HEK293 (cell line): ENCODE measurements at regions not wholly inside any gene's neighbourhood (a gene's known extent, or its start where the extent isn't known, plus 50 kb on each side); places are given as distances from the start of the nearest gene placed in this dataset.

Experiments
- CTCF ChIA-PET: fragments of 350-600 bp; formaldehyde crosslinking; extraction: SDS; loops from one replicate; lab custom pipeline; 2021; ENCODE audit warnings: antibody characterized with exemption; lab: Yijun Ruan, JAX
- POLR2A ChIA-PET: fragments of 300-600 bp; formaldehyde crosslinking; extraction: SDS; loops from one replicate; lab custom pipeline; 2020; ENCODE audit warnings: antibody characterized with exemption, inconsistent platforms; lab: Yijun Ruan, JAX
- H3K27ac ChIP-seq: fragments of 200-500 bp; sonication (Bioruptor generic); 2 replicates; pipeline ENCODE4 v1.5.1; 2014; ENCODE audit warnings: low read depth, low read length, control low read depth, inconsistent platforms; ENCODE audit errors: extremely low read depth
- H3K36me3 ChIP-seq, 2 experiments: fragments of 200-500 bp in 1 of 2; sonication (Bioruptor generic) in 1 of 2; 1 replicate in 1 of 2; 2 replicates in 1 of 2; pipeline ENCODE4 v1.5.1; 2014 to 2017; ENCODE audit warnings: inconsistent platforms in 2 of 2, low read length in 2 of 2; ENCODE audit not compliant: control insufficient read depth in 2 of 2, insufficient read depth in 1 of 2
- H3K4me1 ChIP-seq: fragments of 200-500 bp; sonication (Bioruptor generic); 2 replicates; pipeline ENCODE4 v1.5.1; 2014; ENCODE audit warnings: mild to moderate bottlenecking, low read length, inconsistent platforms; ENCODE audit not compliant: control insufficient read depth, insufficient read depth
- H3K4me3 ChIP-seq: 2 replicates; pipeline ENCODE4 v1.5.1; 2011; ENCODE audit warnings: low read depth, mild to moderate bottlenecking, control low read depth, low read length, moderate library complexity
- H3K9me3 ChIP-seq: fragments of 200-500 bp; sonication (Bioruptor generic); 2 replicates; pipeline ENCODE4 v1.5.1; 2014; ENCODE audit warnings: low read depth, low read length, inconsistent platforms; ENCODE audit not compliant: control insufficient read depth, insufficient read depth
- KLF7 ChIP-seq: fragments of 450-650 bp; formaldehyde crosslinking; IDR thresholded peaks from 2 replicates; pipeline ENCODE4 v1.5.1; 2016; ENCODE audit warnings: missing biosample characterization, missing genetic modification characterization, borderline replicate concordance
- OVOL3 ChIP-seq: fragments of 450-650 bp; formaldehyde crosslinking; IDR thresholded peaks from 2 replicates; pipeline ENCODE4 v1.5.1; 2016; ENCODE audit warnings: missing biosample characterization, missing genetic modification characterization
- PRDM1 ChIP-seq: fragments of 450-650 bp; formaldehyde crosslinking; IDR thresholded peaks from 2 replicates; pipeline ENCODE4; 2016; ENCODE audit warnings: missing biosample characterization, missing genetic modification characterization
- PRDM10 ChIP-seq: fragments of 450-650 bp; formaldehyde crosslinking; IDR thresholded peaks from 2 replicates; pipeline ENCODE4 v1.5.1; 2016; ENCODE audit warnings: missing biosample characterization, missing genetic modification characterization
- TRIM28 ChIP-seq: IDR thresholded peaks from 2 replicates; pipeline ENCODE4 v1.6.1; 2011; ENCODE audit warnings: low read length, control low read depth, borderline replicate concordance
- ZBTB26 ChIP-seq: fragments of 450-650 bp; formaldehyde crosslinking; optimal IDR thresholded peaks from 2 replicates; pipeline ENCODE3; 2016; ENCODE audit warnings: missing biosample characterization, mild to moderate bottlenecking, missing genetic modification characterization
- ZBTB48 ChIP-seq: fragments of 450-650 bp; formaldehyde crosslinking; IDR thresholded peaks from 2 replicates; pipeline ENCODE4 v1.5.1; 2016; ENCODE audit warnings: missing biosample characterization, missing genetic modification characterization
- ZEB2 ChIP-seq: fragments of 450-650 bp; formaldehyde crosslinking; IDR thresholded peaks from 2 replicates; pipeline ENCODE4 v1.5.1; 2016; ENCODE audit warnings: missing biosample characterization, missing genetic modification characterization
- ZNF138 ChIP-seq: fragments of 450-650 bp; formaldehyde crosslinking; IDR thresholded peaks from 2 replicates; pipeline ENCODE4 v1.5.1; 2016; ENCODE audit warnings: missing biosample characterization, missing genetic modification characterization, borderline replicate concordance
- ZNF19 ChIP-seq: fragments of 450-650 bp; formaldehyde crosslinking; IDR thresholded peaks from 2 replicates; pipeline ENCODE4; 2016; ENCODE audit warnings: missing biosample characterization, missing genetic modification characterization, low read depth
- ZNF2 ChIP-seq: fragments of 450-650 bp; formaldehyde crosslinking; IDR thresholded peaks from 2 replicates; pipeline ENCODE4 v1.5.1; 2016; ENCODE audit warnings: missing biosample characterization, missing genetic modification characterization
- ZNF214 ChIP-seq: fragments of 450-650 bp; formaldehyde crosslinking; IDR thresholded peaks from 2 replicates; pipeline ENCODE4 v1.5.1; 2017; ENCODE audit warnings: missing biosample characterization, mild to moderate bottlenecking, missing genetic modification characterization, borderline replicate concordance
- ZNF221 ChIP-seq: fragments of 450-650 bp; formaldehyde crosslinking; IDR thresholded peaks from 2 replicates; pipeline ENCODE4 v1.5.1; 2017; ENCODE audit warnings: missing biosample characterization, missing genetic modification characterization, borderline replicate concordance
- ZNF302 ChIP-seq: fragments of 450-650 bp; formaldehyde crosslinking; IDR thresholded peaks from 2 replicates; pipeline ENCODE4 v1.5.1; 2016; ENCODE audit warnings: missing biosample characterization, missing genetic modification characterization, low read depth
- ZNF324 ChIP-seq: fragments of 450-650 bp; formaldehyde crosslinking; IDR thresholded peaks from 2 replicates; pipeline ENCODE4 v1.5.1; 2016; ENCODE audit warnings: missing biosample characterization, missing genetic modification characterization
- ZNF335 ChIP-seq: fragments of 450-650 bp; formaldehyde crosslinking; conservative IDR thresholded peaks from 2 replicates; pipeline ENCODE4 v1.5.1; 2016; ENCODE audit warnings: missing biosample characterization, missing genetic modification characterization
- ZNF341 ChIP-seq: fragments of 450-650 bp; formaldehyde crosslinking; IDR thresholded peaks from 2 replicates; pipeline ENCODE4; 2016; ENCODE audit warnings: low read depth, missing biosample characterization, missing genetic modification characterization
- ZNF366 ChIP-seq: fragments of 450-650 bp; formaldehyde crosslinking; conservative IDR thresholded peaks from 2 replicates; pipeline ENCODE4 v1.5.1; 2016; ENCODE audit warnings: missing biosample characterization, missing genetic modification characterization
- ZNF514 ChIP-seq: fragments of 450-650 bp; formaldehyde crosslinking; IDR thresholded peaks from 2 replicates; pipeline ENCODE4 v1.5.1; 2016; ENCODE audit warnings: missing biosample characterization, missing genetic modification characterization
- ZNF596 ChIP-seq: fragments of 450-650 bp; IDR thresholded peaks from 2 replicates; pipeline ENCODE4 v1.5.0; 2018; ENCODE audit warnings: missing biosample characterization, mild to moderate bottlenecking, missing genetic modification characterization, moderate library complexity
- ZNF837 ChIP-seq: fragments of 450-650 bp; formaldehyde crosslinking; IDR thresholded peaks from 2 replicates; pipeline ENCODE4 v1.5.1; 2016; ENCODE audit warnings: missing biosample characterization, missing genetic modification characterization
- TF ChIP-seq, protein P1 (sequence below): fragments of 450-650 bp; formaldehyde crosslinking; IDR thresholded peaks from 2 replicates; pipeline ENCODE4 v1.5.1; 2016; ENCODE audit warnings: missing biosample characterization, missing genetic modification characterization

DNA sequence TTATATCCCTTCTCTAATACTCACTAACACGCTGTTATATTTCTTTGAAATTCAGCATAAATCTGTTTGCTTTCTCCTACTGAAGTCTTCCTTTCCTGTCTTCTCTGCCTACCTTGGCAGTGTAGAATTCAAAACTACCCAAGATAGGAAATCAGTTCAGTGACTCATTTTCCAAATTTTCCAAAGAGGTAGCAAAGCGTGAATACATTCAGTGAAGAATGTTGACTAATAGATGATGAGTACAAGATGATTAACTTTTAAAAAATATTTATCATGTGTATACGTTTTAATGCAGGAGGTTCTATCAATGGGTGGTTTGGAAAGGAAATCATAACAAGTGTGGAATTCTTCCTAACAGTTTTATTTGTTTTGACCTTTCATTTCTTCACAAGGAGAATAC is 201.9 kb upstream of the SLC8A1 start:
- TF ChIP-seq PRDM1 (tag by site-specific recombination) = no peak
- TF ChIP-seq ZNF837 (tag by site-specific recombination) = no peak
- no peak for TF ChIP-seq ZNF19 (tag by site-specific recombination)
- TF ChIP-seq ZNF596 (tag by site-specific recombination) = no peak
- TF ChIP-seq ZNF514 = no peak
- no peak for TF ChIP-seq ZNF366 (tag by site-specific recombination)
- TF ChIP-seq ZNF138 (tag by site-specific recombination) = no peak
- TF ChIP-seq, all 188 proteins: peak for 0
- no peak overlapping the region for H3K27ac ChIP-seq
- CTCF ChIA-PET = no interaction called here

DNA sequence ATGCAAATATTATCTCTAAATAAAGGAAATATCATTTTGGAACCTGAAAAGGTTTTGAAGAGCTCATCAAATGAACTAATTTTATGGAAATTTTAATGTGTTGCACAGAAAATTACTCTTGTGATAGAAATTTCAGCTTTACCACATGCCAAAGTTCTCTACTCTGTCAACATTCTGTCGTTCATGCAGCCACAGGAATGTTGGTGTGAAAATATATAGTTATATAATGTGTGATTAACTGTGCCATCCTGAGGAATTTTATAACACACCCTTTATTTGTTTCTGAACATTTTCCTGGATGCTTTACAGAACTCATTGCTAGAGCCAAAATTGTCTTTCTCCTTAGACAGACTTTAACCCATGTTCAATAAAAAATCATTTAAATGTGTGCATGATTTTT is 202.5 kb upstream of the SLC8A1 start:
- TF ChIP-seq ZNF302 (tag by site-specific recombination) = no peak
- TF ChIP-seq OVOL3 (tag by site-specific recombination) = no peak
- TF ChIP-seq ZEB2 (tag by site-specific recombination) = no peak
- TF ChIP-seq TRIM28 = no peak
- TF ChIP-seq ZBTB26 (tag by site-specific recombination) = no peak
- TF ChIP-seq ZNF324 (tag by site-specific recombination) = no peak
- TF ChIP-seq ZNF2 (tag by site-specific recombination) = no peak
- no peak for TF ChIP-seq KLF7 (tag by site-specific recombination)
- no peak for TF ChIP-seq ZBTB48 (tag by site-specific recombination)
- TF ChIP-seq ZNF214 (tag by site-specific recombination) = no peak
- TF ChIP-seq ZNF335 (tag by site-specific recombination) = no peak
- TF ChIP-seq ZNF221 (tag by site-specific recombination) = no peak
- TF ChIP-seq ZNF341 (tag by site-specific recombination) = no peak
- TF ChIP-seq PRDM10 (tag by site-specific recombination) = no peak
- TF ChIP-seq, protein P1, sequence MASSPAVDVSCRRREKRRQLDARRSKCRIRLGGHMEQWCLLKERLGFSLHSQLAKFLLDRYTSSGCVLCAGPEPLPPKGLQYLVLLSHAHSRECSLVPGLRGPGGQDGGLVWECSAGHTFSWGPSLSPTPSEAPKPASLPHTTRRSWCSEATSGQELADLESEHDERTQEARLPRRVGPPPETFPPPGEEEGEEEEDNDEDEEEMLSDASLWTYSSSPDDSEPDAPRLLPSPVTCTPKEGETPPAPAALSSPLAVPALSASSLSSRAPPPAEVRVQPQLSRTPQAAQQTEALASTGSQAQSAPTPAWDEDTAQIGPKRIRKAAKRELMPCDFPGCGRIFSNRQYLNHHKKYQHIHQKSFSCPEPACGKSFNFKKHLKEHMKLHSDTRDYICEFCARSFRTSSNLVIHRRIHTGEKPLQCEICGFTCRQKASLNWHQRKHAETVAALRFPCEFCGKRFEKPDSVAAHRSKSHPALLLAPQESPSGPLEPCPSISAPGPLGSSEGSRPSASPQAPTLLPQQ (tag by site-specific recombination) = no peak
- no peaks in the 10 kb centered on the region for H3K4me1 ChIP-seq
- no peak overlapping the region for H3K27ac ChIP-seq
- no peaks in the 10 kb centered on the region for H3K36me3 ChIP-seq
- ChIA-PET POLR2A (no interaction called here), CTCF (no interaction called here)
- no peak overlapping the region for H3K4me3 ChIP-seq
- H3K9me3 ChIP-seq = no peaks in the 10 kb centered on the region

More for the DNA sequence above, 201.9 kb upstream of the SLC8A1 start:
- H3K9me3 ChIP-seq = no peaks in the 10 kb centered on the region
- H3K4me1 ChIP-seq = no peaks in the 10 kb centered on the region
- H3K36me3 ChIP-seq = no peaks in the 10 kb centered on the region
- POLR2A ChIA-PET = no interaction called here
- H3K4me3 ChIP-seq = no peak overlapping the region
